ENCODE measurements at regions not wholly inside any gene's neighbourhood (a gene's known extent, or its start where the extent isn't known, plus 50 kb on each side); places are given as distances from the start of the nearest gene placed in this dataset.
"Not testable (repeated sequence)": the region's sequence is repeated elsewhere in the genome, so short reads cannot be mapped to it uniquely, and the experiment has no call there.

DNA sequence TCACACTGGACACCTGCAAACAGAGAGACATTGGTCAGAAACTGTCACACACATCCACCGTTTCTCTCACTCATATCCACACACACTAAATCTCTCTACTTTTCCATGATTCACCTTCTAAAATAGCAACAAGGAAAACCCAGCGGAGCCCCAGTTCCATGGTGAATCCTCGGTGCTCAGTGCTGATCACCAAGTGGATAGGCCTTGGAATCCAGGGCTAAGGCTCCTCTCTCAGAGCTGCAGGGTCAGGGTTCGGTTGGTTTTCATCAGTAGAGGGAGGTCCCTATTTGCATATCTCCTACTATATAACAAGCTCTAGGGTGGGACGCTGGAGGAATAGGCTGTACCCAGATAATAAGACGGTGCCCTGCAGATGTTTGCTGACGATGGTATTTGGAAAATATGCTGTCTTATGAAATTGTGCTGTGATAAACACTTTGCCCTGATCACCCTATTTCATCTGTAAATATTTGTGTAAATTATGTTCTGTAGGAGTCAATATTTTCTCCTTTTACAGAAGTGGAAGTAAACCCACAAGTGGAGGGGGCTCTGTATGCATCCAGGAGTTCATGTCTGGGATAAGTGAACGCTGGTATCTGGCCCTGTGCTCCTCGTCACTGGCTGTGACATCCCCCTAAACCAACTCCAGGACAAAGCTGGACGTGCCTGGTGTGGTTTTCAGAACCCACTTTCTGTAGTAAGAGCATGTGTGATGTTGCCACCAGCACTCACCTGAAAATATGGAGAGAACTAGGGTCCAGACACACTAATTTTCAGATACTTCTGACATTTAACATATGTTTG, 709.2 kb downstream of the TMEM121 start:
- TF ChIP-seq CTCF (IDR thresholded peaks at IDR 0.05; ENCODE audit: insufficient read depth, low read length, poor library complexity, severe bottlenecking) = no peak
- H3K27me3 ChIP-seq (ENCODE audit: control insufficient read depth, insufficient read depth, low read length) = no peaks in the 10 kb centered on the region
- no peak for DNase-seq (ENCODE audit: low read depth)
- H3K36me3 ChIP-seq (ENCODE audit: control insufficient read depth, insufficient read depth, low read length) = no peaks in the 10 kb centered on the region
- no peak overlapping the region for H3K4me3 ChIP-seq (ENCODE audit: low read depth, low read length)

GRCh38 chr14:106248321-106249192, 722.2 kb downstream of the TMEM121 start:
- Histone ChIP-seq H3K36me3 (ENCODE audit: control insufficient read depth, insufficient read depth, low read length) (no peaks in the 10 kb centered on the region), H3K27me3 (ENCODE audit: control insufficient read depth, insufficient read depth, low read length) (no peaks in the 10 kb centered on the region), H3K4me3 (ENCODE audit: low read depth, low read length) (no peak overlapping the region)
- no peak for DNase-seq (ENCODE audit: low read depth)
- no peak for TF ChIP-seq CTCF (IDR thresholded peaks at IDR 0.05; ENCODE audit: insufficient read depth, low read length, poor library complexity, severe bottlenecking)

- H3K4me3 ChIP-seq (ENCODE audit: low read depth, low read length); DNase-seq (ENCODE audit: low read depth); H3K36me3 ChIP-seq (ENCODE audit: control insufficient read depth, insufficient read depth, low read length); H3K27me3 ChIP-seq (ENCODE audit: control insufficient read depth, insufficient read depth, low read length): not testable (repeated sequence)
Observed at GRCh38 chr14:106253995-106254394, 727.6 kb downstream of the TMEM121 start.

DNA sequence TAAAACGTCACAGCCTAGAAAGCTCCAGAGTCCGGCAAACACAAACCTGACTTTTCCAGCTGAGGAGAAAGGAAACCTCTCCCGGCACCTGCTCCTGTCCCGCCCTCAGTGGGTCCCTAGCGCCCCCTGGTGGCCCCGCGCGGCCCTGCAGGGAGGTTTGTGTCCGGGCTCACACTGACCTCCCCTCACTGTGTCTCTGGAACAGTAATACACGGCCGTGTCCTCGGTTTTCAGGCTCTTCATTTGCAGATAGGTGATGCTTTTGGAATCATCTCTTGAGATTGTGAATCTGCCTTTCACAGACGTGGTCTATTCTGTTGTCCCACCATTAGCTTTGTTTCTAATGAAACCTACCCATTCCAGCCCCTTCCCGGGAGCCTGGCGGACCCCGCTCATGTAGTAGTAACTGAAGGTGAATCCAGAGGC, 731.2 kb downstream of the TMEM121 start:
- H3K4me3 ChIP-seq (ENCODE audit: low read depth, low read length); H3K27me3 ChIP-seq (ENCODE audit: control insufficient read depth, insufficient read depth, low read length); H3K36me3 ChIP-seq (ENCODE audit: control insufficient read depth, insufficient read depth, low read length); DNase-seq (ENCODE audit: low read depth): not testable (repeated sequence)

- Histone ChIP-seq H3K27me3 (ENCODE audit: control insufficient read depth, insufficient read depth, low read length) (no peaks in the 10 kb centered on the region), H3K36me3 (ENCODE audit: control insufficient read depth, insufficient read depth, low read length) (no peaks in the 10 kb centered on the region), H3K4me3 (ENCODE audit: low read depth, low read length) (no peak overlapping the region)
- no peak for TF ChIP-seq CTCF (IDR thresholded peaks at IDR 0.05; ENCODE audit: insufficient read depth, low read length, poor library complexity, severe bottlenecking)
- no peak for DNase-seq (ENCODE audit: low read depth)
Observed at GRCh38 chr14:106268013-106268727, 741.8 kb downstream of the TMEM121 start.

GRCh38 chr14:106269029-106269428, 742.6 kb downstream of the TMEM121 start:
- no peak for DNase-seq (ENCODE audit: low read depth)
- Histone ChIP-seq H3K36me3 (ENCODE audit: control insufficient read depth, insufficient read depth, low read length) (no peaks in the 10 kb centered on the region), H3K27me3 (ENCODE audit: control insufficient read depth, insufficient read depth, low read length) (no peaks in the 10 kb centered on the region), H3K4me3 (ENCODE audit: low read depth, low read length) (no peak overlapping the region)
- no peak for TF ChIP-seq CTCF (IDR thresholded peaks at IDR 0.05; ENCODE audit: insufficient read depth, low read length, poor library complexity, severe bottlenecking)
